ENCODE measurements at regions not wholly inside any gene's neighbourhood (a gene's known extent, or its start where the extent isn't known, plus 50 kb on each side); places are given as distances from the start of the nearest gene placed in this dataset.

DNA sequence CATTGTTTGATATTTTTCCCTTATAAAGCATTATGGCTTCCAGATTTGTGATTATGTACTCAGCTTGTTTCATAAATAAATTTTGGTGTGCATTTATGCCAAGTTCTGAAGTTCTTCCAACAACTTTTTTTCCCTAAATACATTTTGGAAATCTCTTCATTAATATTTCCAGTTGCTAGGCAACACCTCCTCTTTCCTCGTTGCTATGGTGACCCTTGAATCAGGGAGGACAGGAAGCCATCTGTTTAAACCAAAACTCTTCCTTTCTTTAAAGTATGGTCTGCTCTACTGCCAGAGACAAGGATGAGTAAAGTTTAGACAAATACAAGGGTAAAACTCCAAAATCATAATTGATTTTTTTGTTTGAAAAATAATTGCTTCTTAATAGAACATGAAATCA, 779.3 kb downstream of the CDH9 start:
- no peak for TF ChIP-seq EZH2 (IDR thresholded peaks at IDR 0.05; ENCODE audit: insufficient read depth, low read length)
- TF ChIP-seq, protein P1, sequence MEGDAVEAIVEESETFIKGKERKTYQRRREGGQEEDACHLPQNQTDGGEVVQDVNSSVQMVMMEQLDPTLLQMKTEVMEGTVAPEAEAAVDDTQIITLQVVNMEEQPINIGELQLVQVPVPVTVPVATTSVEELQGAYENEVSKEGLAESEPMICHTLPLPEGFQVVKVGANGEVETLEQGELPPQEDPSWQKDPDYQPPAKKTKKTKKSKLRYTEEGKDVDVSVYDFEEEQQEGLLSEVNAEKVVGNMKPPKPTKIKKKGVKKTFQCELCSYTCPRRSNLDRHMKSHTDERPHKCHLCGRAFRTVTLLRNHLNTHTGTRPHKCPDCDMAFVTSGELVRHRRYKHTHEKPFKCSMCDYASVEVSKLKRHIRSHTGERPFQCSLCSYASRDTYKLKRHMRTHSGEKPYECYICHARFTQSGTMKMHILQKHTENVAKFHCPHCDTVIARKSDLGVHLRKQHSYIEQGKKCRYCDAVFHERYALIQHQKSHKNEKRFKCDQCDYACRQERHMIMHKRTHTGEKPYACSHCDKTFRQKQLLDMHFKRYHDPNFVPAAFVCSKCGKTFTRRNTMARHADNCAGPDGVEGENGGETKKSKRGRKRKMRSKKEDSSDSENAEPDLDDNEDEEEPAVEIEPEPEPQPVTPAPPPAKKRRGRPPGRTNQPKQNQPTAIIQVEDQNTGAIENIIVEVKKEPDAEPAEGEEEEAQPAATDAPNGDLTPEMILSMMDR (IDR thresholded peaks at IDR 0.05; ENCODE audit: insufficient read depth, low read depth, low read length) = no peak
- no peaks in the 10 kb centered on the region for H3K27me3 Mint-ChIP-seq (ENCODE audit: low read depth, unreplicated experiment)
- Histone ChIP-seq H3K36me3 (ENCODE audit: insufficient read depth, low read length) (no peaks in the 10 kb centered on the region), H3K4me2 (ENCODE audit: low read length) (no peak overlapping the region), H3K4me3 (ENCODE audit: insufficient read depth, low read depth, low read length) (no peak overlapping the region), H3K27me3 (ENCODE audit: insufficient read depth, low read length) (no peaks in the 10 kb centered on the region), H3K9me3 (ENCODE audit: insufficient read depth, low read depth, low read length) (no peaks in the 10 kb centered on the region), H4K20me1 (ENCODE audit: insufficient read depth, low read length) (no peaks in the 10 kb centered on the region), H3K9ac (ENCODE audit: low read length) (no peak overlapping the region), H3K79me2 (ENCODE audit: insufficient read depth, low read length) (no peaks in the 10 kb centered on the region), H3K27ac (ENCODE audit: low read depth, low read length) (no peak overlapping the region), H2AFZ (ENCODE audit: low read depth, low read length) (no peak overlapping the region), H3K4me1 (ENCODE audit: insufficient read depth, low read length) (no peaks in the 10 kb centered on the region)
- no peak for DNase-seq (ENCODE audit: low read depth)
- H3K4me1 Mint-ChIP-seq (ENCODE audit: low read depth, unreplicated experiment) = no peaks in the 10 kb centered on the region
- H3K4me3 Mint-ChIP-seq (ENCODE audit: unreplicated experiment) = no peak overlapping the region
- H3K9me3 Mint-ChIP-seq (ENCODE audit: unreplicated experiment) = no peaks in the 10 kb centered on the region
- FAIRE-seq = no peak
- no peaks in the 10 kb centered on the region for H3K36me3 Mint-ChIP-seq (ENCODE audit: low read depth, unreplicated experiment)
- no peak overlapping the region for H3K27ac Mint-ChIP-seq (ENCODE audit: unreplicated experiment)

- no peak overlapping the region for H3K9ac ChIP-seq (ENCODE audit: low read length)
- H3K4me3 ChIP-seq (ENCODE audit: insufficient read depth, low read depth, low read length) = no peak overlapping the region
- Mint-ChIP-seq H3K36me3 (ENCODE audit: low read depth, unreplicated experiment) (no peaks in the 10 kb centered on the region), H3K27me3 (ENCODE audit: low read depth, unreplicated experiment) (no peaks in the 10 kb centered on the region), H3K27ac (ENCODE audit: unreplicated experiment) (no peak overlapping the region), H3K4me3 (ENCODE audit: unreplicated experiment) (no peak overlapping the region), H3K4me1 (ENCODE audit: low read depth, unreplicated experiment) (no peaks in the 10 kb centered on the region), H3K9me3 (ENCODE audit: unreplicated experiment) (no peaks in the 10 kb centered on the region)
- H3K4me2 ChIP-seq (ENCODE audit: low read length) = no peak overlapping the region
- no peak for FAIRE-seq
- H3K36me3 ChIP-seq (ENCODE audit: insufficient read depth, low read length) = no peaks in the 10 kb centered on the region
- no peaks in the 10 kb centered on the region for H3K4me1 ChIP-seq (ENCODE audit: insufficient read depth, low read length)
- TF ChIP-seq, protein P1 (IDR thresholded peaks at IDR 0.05; ENCODE audit: insufficient read depth, low read depth, low read length) = no peak
- no peak for TF ChIP-seq EZH2 (IDR thresholded peaks at IDR 0.05; ENCODE audit: insufficient read depth, low read length)
- H3K27ac ChIP-seq (ENCODE audit: low read depth, low read length) = no peak overlapping the region
- no peaks in the 10 kb centered on the region for H4K20me1 ChIP-seq (ENCODE audit: insufficient read depth, low read length)
- no peaks in the 10 kb centered on the region for H3K79me2 ChIP-seq (ENCODE audit: insufficient read depth, low read length)
- H3K9me3 ChIP-seq (ENCODE audit: insufficient read depth, low read depth, low read length) = no peaks in the 10 kb centered on the region
- DNase-seq (ENCODE audit: low read depth) = no peak
- no peak overlapping the region for H2AFZ ChIP-seq (ENCODE audit: low read depth, low read length)
- H3K27me3 ChIP-seq (ENCODE audit: insufficient read depth, low read length) = no peaks in the 10 kb centered on the region
Measured at GRCh38 chr5:26245321-26245720, 793.1 kb downstream of the CDH9 start.

GRCh38 chr5:26239588-26239987, 798.8 kb downstream of the CDH9 start:
- H3K9me3 Mint-ChIP-seq (ENCODE audit: unreplicated experiment) = no peaks in the 10 kb centered on the region
- FAIRE-seq (no peak), DNase-seq (ENCODE audit: low read depth) (no peak)
- H3K27ac ChIP-seq (ENCODE audit: low read depth, low read length) = no peak overlapping the region
- H3K4me1 Mint-ChIP-seq (ENCODE audit: low read depth, unreplicated experiment) = no peaks in the 10 kb centered on the region
- no peak overlapping the region for H3K27ac Mint-ChIP-seq (ENCODE audit: unreplicated experiment)
- no peak for TF ChIP-seq EZH2 (IDR thresholded peaks at IDR 0.05; ENCODE audit: insufficient read depth, low read length)
- TF ChIP-seq, protein P1 (IDR thresholded peaks at IDR 0.05; ENCODE audit: insufficient read depth, low read depth, low read length) = no peak
- no peak overlapping the region for H3K4me3 Mint-ChIP-seq (ENCODE audit: unreplicated experiment)
- no peaks in the 10 kb centered on the region for H4K20me1 ChIP-seq (ENCODE audit: insufficient read depth, low read length)
- H3K36me3 ChIP-seq (ENCODE audit: insufficient read depth, low read length) = no peaks in the 10 kb centered on the region
- no peaks in the 10 kb centered on the region for H3K36me3 Mint-ChIP-seq (ENCODE audit: low read depth, unreplicated experiment)
- no peaks in the 10 kb centered on the region for H3K27me3 Mint-ChIP-seq (ENCODE audit: low read depth, unreplicated experiment)
- no peak overlapping the region for H3K4me2 ChIP-seq (ENCODE audit: low read length)
- no peak overlapping the region for H3K4me3 ChIP-seq (ENCODE audit: insufficient read depth, low read depth, low read length)
- H2AFZ ChIP-seq (ENCODE audit: low read depth, low read length) = no peak overlapping the region
- no peak overlapping the region for H3K9ac ChIP-seq (ENCODE audit: low read length)
- H3K9me3 ChIP-seq (ENCODE audit: insufficient read depth, low read depth, low read length) = no peaks in the 10 kb centered on the region
- H3K79me2 ChIP-seq (ENCODE audit: insufficient read depth, low read length) = no peaks in the 10 kb centered on the region
- H3K4me1 ChIP-seq (ENCODE audit: insufficient read depth, low read length) = no peaks in the 10 kb centered on the region
- H3K27me3 ChIP-seq (ENCODE audit: insufficient read depth, low read length) = no peaks in the 10 kb centered on the region

Measured in astrocyte (in vitro differentiated cells and primary cell).